IMR-90 (cell line): ENCODE measurements at regions not wholly inside any gene's neighbourhood (a gene's known extent, or its start where the extent isn't known, plus 50 kb on each side); places are given as distances from the start of the nearest gene placed in this dataset.

ENCODE experiments used
- ATAC-seq: fragments of 200-7000 bp; cut with Tn5 transposase; 2 replicates; pipeline ENCODE4 v1.9.1; 2020; ENCODE audit warnings: low read depth, mild to moderate bottlenecking, moderate library complexity
- BruUV-seq: library from RNA; stranded (reverse); fragments of 400-500 nt; replicated peaks from 2 replicates; lab custom pipeline; 2021; lab: Mats Ljungman, UMichigan
- CTCF ChIA-PET: fragments of 300-600 bp; formaldehyde crosslinking; extraction: SDS; loops from one replicate; lab custom pipeline; 2021; ENCODE audit warnings: antibody characterized with exemption; lab: Yijun Ruan, JAX
- POLR2A ChIA-PET: fragments of 300-600 bp; sonication (Branson Sonifier 250); formaldehyde crosslinking; loops from one replicate; lab custom pipeline; 2022; ENCODE audit warnings: antibody characterized with exemption; ENCODE audit not compliant: unreplicated experiment; lab: Charles Lee
- DNase-seq: peaks from one replicate; pipeline ENCODE4 v3.0.0; 2013
- H2AFZ ChIP-seq: replicated peaks from 2 replicates; pipeline ENCODE3; 2013; ENCODE audit warnings: low read length, mild to moderate bottlenecking; ENCODE audit not compliant: poor library complexity
- H2AK5ac ChIP-seq: 2 replicates; pipeline ENCODE4 v1.6.1; 2013; ENCODE audit warnings: low read depth, low read length, inconsistent platforms
- H2AK9ac ChIP-seq: replicated peaks from 2 replicates; pipeline ENCODE3; 2013; ENCODE audit warnings: mild to moderate bottlenecking, low read depth, low read length, moderate library complexity; ENCODE audit not compliant: poor library complexity
- H2BK120ac ChIP-seq: 2 replicates; pipeline ENCODE4 v1.6.1; 2013; ENCODE audit warnings: low read depth, low read length, inconsistent platforms
- H2BK15ac ChIP-seq: 3 replicates; pipeline ENCODE4 v1.6.1; 2013; ENCODE audit warnings: low read depth, low read length, inconsistent platforms
- H2BK20ac ChIP-seq: 2 replicates; pipeline ENCODE4 v1.6.1; 2013; ENCODE audit warnings: low read depth, mild to moderate bottlenecking, inconsistent platforms, low read length, moderate library complexity
- H2BK5ac ChIP-seq: 2 replicates; pipeline ENCODE4 v1.6.1; 2013; ENCODE audit warnings: mild to moderate bottlenecking, low read depth, low read length, inconsistent platforms; ENCODE audit not compliant: poor library complexity, severe bottlenecking
- H3K14ac ChIP-seq: replicated peaks from 2 replicates; pipeline ENCODE4 v1.6.1; 2013; ENCODE audit warnings: low read depth, low read length, inconsistent platforms
- H3K18ac ChIP-seq: 2 replicates; pipeline ENCODE4 v1.6.1; 2013; ENCODE audit warnings: low read depth, low read length, control low read depth
- H3K23ac ChIP-seq: 2 replicates; pipeline ENCODE4 v1.6.1; 2013; ENCODE audit warnings: low read depth, low read length, inconsistent platforms
- H3K27ac ChIP-seq: 2 replicates; pipeline ENCODE4 v1.5.1; 2013; ENCODE audit warnings: mild to moderate bottlenecking, control low read depth, low read length; ENCODE audit not compliant: insufficient read depth
- H3K27me3 ChIP-seq: 2 replicates; pipeline ENCODE4 v1.6.1; 2013; ENCODE audit warnings: low read length; ENCODE audit not compliant: control insufficient read depth, insufficient read depth
- H3K36me3 ChIP-seq: 2 replicates; pipeline ENCODE4 v1.6.1; 2013; ENCODE audit warnings: low read length, mixed read lengths; ENCODE audit not compliant: control insufficient read depth, insufficient read depth
- H3K4ac ChIP-seq: 2 replicates; pipeline ENCODE4 v1.6.1; 2013; ENCODE audit warnings: low read depth, low read length, inconsistent platforms
- H3K4me1 ChIP-seq: 2 replicates; pipeline ENCODE4 v1.6.1; 2013; ENCODE audit warnings: low read length, mixed read lengths; ENCODE audit not compliant: control insufficient read depth, insufficient read depth
- H3K4me2 ChIP-seq: 2 replicates; pipeline ENCODE4 v1.6.1; 2013; ENCODE audit warnings: low read depth, mild to moderate bottlenecking, control low read depth, low read length, moderate library complexity
- H3K4me3 ChIP-seq: 2 replicates; pipeline ENCODE4 v1.5.1; 2013; ENCODE audit warnings: low read depth, mild to moderate bottlenecking, control low read depth, low read length, moderate library complexity; ENCODE audit not compliant: insufficient read depth
- H3K56ac ChIP-seq: 2 replicates; pipeline ENCODE4 v1.6.1; 2013; ENCODE audit warnings: low read length, inconsistent platforms; ENCODE audit not compliant: insufficient read depth; ENCODE audit errors: extremely low read depth
- H3K79me1 ChIP-seq, 2 experiments: 2 replicates each; pipeline ENCODE4 v1.6.1; 2013; ENCODE audit warnings: low read length in 2 of 2, inconsistent platforms in 1 of 2, low read depth in 1 of 2
- H3K9ac ChIP-seq: 2 replicates; pipeline ENCODE4 v1.6.1; 2013; ENCODE audit warnings: low read depth, low read length, control low read depth
- H3K9me1 ChIP-seq: 2 replicates; pipeline ENCODE4 v1.6.1; 2013; ENCODE audit warnings: low read length, inconsistent platforms; ENCODE audit not compliant: insufficient read depth
- H3K9me3 ChIP-seq: 2 replicates; pipeline ENCODE4 v1.6.1; 2013; ENCODE audit warnings: low read length; ENCODE audit not compliant: control insufficient read depth, insufficient read depth
- H4K20me1 ChIP-seq: 2 replicates; pipeline ENCODE4 v1.6.1; 2013; ENCODE audit warnings: low read length, inconsistent platforms; ENCODE audit not compliant: insufficient read depth
- H4K5ac ChIP-seq: 2 replicates; pipeline ENCODE4 v1.6.1; 2013; ENCODE audit warnings: mild to moderate bottlenecking, low read depth, low read length, control low read depth
- H4K8ac ChIP-seq, 2 experiments: 2 replicates each; pipeline ENCODE4 v1.6.1; 2013; ENCODE audit warnings: low read depth in 2 of 2, low read length in 2 of 2, control low read depth in 1 of 2, inconsistent platforms in 1 of 2
- H4K91ac ChIP-seq: 2 replicates; pipeline ENCODE4 v1.6.1; 2013; ENCODE audit warnings: low read depth, low read length, inconsistent platforms; ENCODE audit not compliant: insufficient read depth
- CEBPB ChIP-seq: IDR thresholded peaks from 2 replicates; pipeline ENCODE4 v1.6.1; 2012; ENCODE audit warnings: low read depth, low read length, improper control_type of control experiment
- ELK1 ChIP-seq: fragments of 150-350 bp; IDR thresholded peaks from 2 replicates; pipeline ENCODE4 v1.6.1; 2016; ENCODE audit warnings: low read depth, mild to moderate bottlenecking, low read length, moderate library complexity, borderline replicate concordance
- FOS ChIP-seq: fragments of 150-350 bp; IDR thresholded peaks from 2 replicates; pipeline ENCODE4 v1.6.1; 2016; ENCODE audit warnings: low read depth, low read length
- MAFK ChIP-seq: IDR thresholded peaks from 2 replicates; pipeline ENCODE4 v1.6.1; 2012; ENCODE audit warnings: low read depth, low read length, improper control_type of control experiment
- MAZ ChIP-seq: IDR thresholded peaks from 2 replicates; pipeline ENCODE4 v1.6.1; 2012; ENCODE audit warnings: low read depth, mild to moderate bottlenecking, low read length, improper control_type of control experiment, moderate library complexity, borderline replicate concordance
- NFE2L2 ChIP-seq: fragments of 150-350 bp; IDR thresholded peaks from 2 replicates; pipeline ENCODE4 v1.6.1; 2016; ENCODE audit warnings: low read depth, mild to moderate bottlenecking, low read length
- RAD21 ChIP-seq: IDR thresholded peaks from 2 replicates; pipeline ENCODE4 v1.6.1; 2012; ENCODE audit warnings: low read length, improper control_type of control experiment
- SMC3 ChIP-seq: fragments of 150-350 bp; IDR thresholded peaks from 2 replicates; pipeline ENCODE4 v1.6.1; 2016; ENCODE audit warnings: low read depth, mild to moderate bottlenecking, antibody characterized with exemption, low read length, moderate library complexity
- WGBS, 2 experiments: methylation state at CpG; one replicate each; pipeline versions ENCODE4 v1.1.5 to v1.1.7; 2013; ENCODE audit warnings: missing lambda C conversion rate in 2 of 2; ENCODE audit not compliant: insufficient read length in 1 of 2; ENCODE audit errors: extremely low coverage in 2 of 2; 5-methylcytosine and 5-hydroxymethylcytosine counted together
- dilution Hi-C: fragments of 300-500 bp; cut with HindIII; formaldehyde crosslinking; loops from one replicate; pipeline ENCODE4 v1.14.3; 2018; ENCODE audit warnings: low sequenced_read_pairs; ENCODE audit not compliant: unreplicated experiment
- in situ Hi-C: fragments of 300-500 bp; cut with MboI; formaldehyde crosslinking; loops from 3 replicates; pipeline ENCODE4 v1.14.3; 2019; ENCODE audit warnings: low sequenced_read_pairs, inconsistent platforms, mixed read lengths
- intact Hi-C: fragments of 100-400 bp; cut with micrococcal nuclease; formaldehyde crosslinking; loops from 2 replicates; pipeline ENCODE4 v1.10.0; 2022
- TF ChIP-seq, protein P1 (sequence below): fragments of 150-350 bp; IDR thresholded peaks from 2 replicates; pipeline ENCODE4 v1.6.1; 2017; ENCODE audit warnings: mild to moderate bottlenecking, antibody characterized with exemption, low read length, low read depth

GRCh38 chr11:116042146-116042545, 537.9 kb upstream of the CADM1 start:
- ATAC-seq (no peak), DNase-seq (no peak)
- H3K9ac ChIP-seq: no peak overlapping the region
- BruUV-seq: no TSS peak
- no peak overlapping the region for H2BK20ac ChIP-seq
- no peak overlapping the region for H4K5ac ChIP-seq
- no peak overlapping the region for H4K91ac ChIP-seq
- H3K4me2 ChIP-seq: no peak overlapping the region
- no peak overlapping the region for H3K23ac ChIP-seq
- H2BK120ac ChIP-seq: no peak overlapping the region
- no peaks in the 10 kb centered on the region for H3K9me1 ChIP-seq
- no peak overlapping the region for H2BK5ac ChIP-seq
- no peaks in the 10 kb centered on the region; the same call in 1 of the 2 replicates for H3K27me3 ChIP-seq
- H2AK9ac ChIP-seq: no peak overlapping the region
- TF ChIP-seq NFE2L2 (no peak), RAD21 (no peak), CEBPB (no peak), FOS (no peak), MAZ (no peak), MAFK (no peak), SMC3 (no peak), ELK1 (no peak)
- TF ChIP-seq, protein P1, sequence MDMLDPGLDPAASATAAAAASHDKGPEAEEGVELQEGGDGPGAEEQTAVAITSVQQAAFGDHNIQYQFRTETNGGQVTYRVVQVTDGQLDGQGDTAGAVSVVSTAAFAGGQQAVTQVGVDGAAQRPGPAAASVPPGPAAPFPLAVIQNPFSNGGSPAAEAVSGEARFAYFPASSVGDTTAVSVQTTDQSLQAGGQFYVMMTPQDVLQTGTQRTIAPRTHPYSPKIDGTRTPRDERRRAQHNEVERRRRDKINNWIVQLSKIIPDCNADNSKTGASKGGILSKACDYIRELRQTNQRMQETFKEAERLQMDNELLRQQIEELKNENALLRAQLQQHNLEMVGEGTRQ: no peak
- H3K9me3 ChIP-seq: no peaks in the 10 kb centered on the region
- in situ Hi-C loops: no loop called here
- CTCF ChIA-PET: no interaction called here
- H3K36me3 ChIP-seq: no peaks in the 10 kb centered on the region
- H4K8ac ChIP-seq: no peak overlapping the region
- H3K4ac ChIP-seq: no peak overlapping the region
- no peak overlapping the region for H2AFZ ChIP-seq
- no peak overlapping the region for H3K18ac ChIP-seq
- H3K14ac ChIP-seq: no peak overlapping the region
- H3K56ac ChIP-seq: no peak overlapping the region
- POLR2A ChIA-PET: no interaction called here
- no peak overlapping the region for H2BK15ac ChIP-seq
- no peaks in the 10 kb centered on the region for H3K79me1 ChIP-seq
- no CpG with 5 or more reads among the region's 4 CpGs for WGBS, 2 experiments
- no peak overlapping the region for H3K27ac ChIP-seq
- H2AK5ac ChIP-seq: no peak overlapping the region
- intact Hi-C loops: no loop called here
- H3K4me3 ChIP-seq: no peak overlapping the region
- no peaks in the 10 kb centered on the region for H3K4me1 ChIP-seq
- no peaks in the 10 kb centered on the region for H4K20me1 ChIP-seq
- dilution Hi-C loops: no loop called here
